GM12864 (cell line): ENCODE measurements at regions not wholly inside any gene's neighbourhood (a gene's known extent, or its start where the extent isn't known, plus 50 kb on each side); places are given as distances from the start of the nearest gene placed in this dataset.

Source experiments
- DNase-seq: peaks from one replicate; pipeline ENCODE4 v3.0.0-alpha.2; 2011; ENCODE audit warnings: low read depth
- H3K4me3 ChIP-seq: 2 replicates; pipeline ENCODE4 v1.5.1; 2011; ENCODE audit warnings: mild to moderate bottlenecking, low read depth, low read length, control low read depth
- TF ChIP-seq, protein P1 (sequence below): IDR thresholded peaks from 2 replicates; pipeline ENCODE4 v1.5.1; 2011; ENCODE audit warnings: low read depth, mild to moderate bottlenecking, moderate library complexity, low read length, control low read depth, inconsistent platforms; ENCODE audit errors: missing control alignments

DNA sequence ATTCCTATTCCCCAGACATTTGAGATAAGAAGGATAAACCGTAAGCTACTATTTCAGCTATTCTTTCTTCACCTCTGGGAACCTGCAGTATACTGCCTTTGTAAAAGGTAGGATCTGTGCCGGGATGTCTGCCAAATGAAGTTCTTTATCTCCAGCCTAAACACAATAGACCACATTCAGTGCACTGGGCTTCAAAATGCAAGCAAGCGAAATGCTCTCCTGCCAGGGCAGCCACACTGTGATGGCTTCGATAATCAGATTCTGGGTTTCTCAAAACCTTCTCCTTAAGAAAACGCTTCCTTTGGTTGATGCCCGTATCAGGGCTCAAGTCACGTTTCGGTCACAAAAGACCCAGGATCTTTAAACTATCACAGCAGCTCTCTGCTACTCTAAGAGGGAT, 299.5 kb upstream of the B3GAT1 start:
- DNase-seq: no peak
- TF ChIP-seq, protein P1, sequence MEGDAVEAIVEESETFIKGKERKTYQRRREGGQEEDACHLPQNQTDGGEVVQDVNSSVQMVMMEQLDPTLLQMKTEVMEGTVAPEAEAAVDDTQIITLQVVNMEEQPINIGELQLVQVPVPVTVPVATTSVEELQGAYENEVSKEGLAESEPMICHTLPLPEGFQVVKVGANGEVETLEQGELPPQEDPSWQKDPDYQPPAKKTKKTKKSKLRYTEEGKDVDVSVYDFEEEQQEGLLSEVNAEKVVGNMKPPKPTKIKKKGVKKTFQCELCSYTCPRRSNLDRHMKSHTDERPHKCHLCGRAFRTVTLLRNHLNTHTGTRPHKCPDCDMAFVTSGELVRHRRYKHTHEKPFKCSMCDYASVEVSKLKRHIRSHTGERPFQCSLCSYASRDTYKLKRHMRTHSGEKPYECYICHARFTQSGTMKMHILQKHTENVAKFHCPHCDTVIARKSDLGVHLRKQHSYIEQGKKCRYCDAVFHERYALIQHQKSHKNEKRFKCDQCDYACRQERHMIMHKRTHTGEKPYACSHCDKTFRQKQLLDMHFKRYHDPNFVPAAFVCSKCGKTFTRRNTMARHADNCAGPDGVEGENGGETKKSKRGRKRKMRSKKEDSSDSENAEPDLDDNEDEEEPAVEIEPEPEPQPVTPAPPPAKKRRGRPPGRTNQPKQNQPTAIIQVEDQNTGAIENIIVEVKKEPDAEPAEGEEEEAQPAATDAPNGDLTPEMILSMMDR: no peak
- no peak overlapping the region for H3K4me3 ChIP-seq

DNA sequence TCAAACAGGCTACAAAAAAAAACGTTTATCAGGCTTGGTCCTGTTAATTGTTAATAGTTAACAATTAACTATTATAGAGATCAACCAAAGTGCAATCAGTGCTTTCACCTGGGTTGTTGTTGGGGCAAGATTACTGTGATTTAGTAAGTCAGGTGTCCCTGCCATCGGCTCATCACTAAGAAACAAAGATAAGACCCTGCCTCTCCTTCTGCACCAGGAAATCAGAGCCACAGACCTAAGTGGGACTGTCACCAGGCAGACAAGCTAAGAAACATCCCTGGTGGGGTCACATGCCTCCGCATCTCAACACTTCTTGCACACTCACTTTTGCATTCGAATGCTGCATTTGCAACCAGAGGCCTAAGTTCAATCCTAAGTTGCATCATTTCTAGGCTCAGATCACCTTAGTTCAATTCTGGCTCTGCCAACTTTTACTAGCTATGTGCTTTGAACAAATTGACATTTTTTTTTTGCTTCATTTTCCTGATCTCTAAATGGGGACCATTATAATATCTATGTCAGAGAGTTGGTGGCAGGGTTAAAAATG, 298.9 kb upstream of the B3GAT1 start:
- DNase-seq: no peak
- TF ChIP-seq, protein P1: no peak
- no peak overlapping the region for H3K4me3 ChIP-seq

DNA sequence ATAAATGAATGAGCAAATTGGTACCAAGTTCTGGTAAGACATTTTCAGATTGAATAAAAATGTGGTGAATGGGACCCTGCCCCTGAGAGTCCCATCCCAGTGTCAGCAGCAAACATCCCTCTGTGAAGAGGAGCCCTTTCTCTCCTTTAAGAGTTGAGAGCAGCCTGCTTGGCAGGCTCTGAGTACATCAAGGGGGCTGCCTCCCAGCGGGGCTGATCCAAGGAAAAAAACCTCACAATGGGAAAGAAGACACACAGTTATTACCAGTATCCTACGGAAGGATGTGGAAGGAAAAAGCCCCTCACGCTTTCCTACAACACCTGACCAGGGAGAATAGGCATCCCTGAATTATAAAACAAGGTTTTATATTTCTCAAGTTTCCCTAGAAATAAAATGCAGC, 293.8 kb upstream of the B3GAT1 start:
- TF ChIP-seq, protein P1: no peak
- no peak for DNase-seq
- no peak overlapping the region for H3K4me3 ChIP-seq

DNA sequence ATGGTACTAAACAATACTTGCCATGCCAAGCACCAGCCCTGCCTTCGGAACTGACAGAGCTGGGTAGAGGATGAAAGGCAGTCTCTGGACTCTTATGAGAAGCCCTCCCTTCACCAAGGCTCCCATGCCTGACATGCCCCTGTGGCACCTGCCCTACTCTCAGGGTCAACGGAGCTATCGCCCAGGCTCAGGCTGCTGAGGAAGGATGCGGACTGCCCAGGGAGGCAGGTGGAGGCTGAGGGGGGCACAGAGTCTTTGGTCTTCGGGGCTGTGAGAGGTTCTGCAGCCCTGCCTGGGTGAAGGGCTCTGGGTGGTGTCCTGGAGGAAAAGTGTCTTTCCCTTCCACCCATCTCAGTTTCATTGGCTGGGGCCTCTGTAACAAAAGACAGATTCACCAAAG, 290.8 kb upstream of the B3GAT1 start:
- no peak for DNase-seq
- TF ChIP-seq, protein P1: no peak
- H3K4me3 ChIP-seq: no peak overlapping the region

DNA sequence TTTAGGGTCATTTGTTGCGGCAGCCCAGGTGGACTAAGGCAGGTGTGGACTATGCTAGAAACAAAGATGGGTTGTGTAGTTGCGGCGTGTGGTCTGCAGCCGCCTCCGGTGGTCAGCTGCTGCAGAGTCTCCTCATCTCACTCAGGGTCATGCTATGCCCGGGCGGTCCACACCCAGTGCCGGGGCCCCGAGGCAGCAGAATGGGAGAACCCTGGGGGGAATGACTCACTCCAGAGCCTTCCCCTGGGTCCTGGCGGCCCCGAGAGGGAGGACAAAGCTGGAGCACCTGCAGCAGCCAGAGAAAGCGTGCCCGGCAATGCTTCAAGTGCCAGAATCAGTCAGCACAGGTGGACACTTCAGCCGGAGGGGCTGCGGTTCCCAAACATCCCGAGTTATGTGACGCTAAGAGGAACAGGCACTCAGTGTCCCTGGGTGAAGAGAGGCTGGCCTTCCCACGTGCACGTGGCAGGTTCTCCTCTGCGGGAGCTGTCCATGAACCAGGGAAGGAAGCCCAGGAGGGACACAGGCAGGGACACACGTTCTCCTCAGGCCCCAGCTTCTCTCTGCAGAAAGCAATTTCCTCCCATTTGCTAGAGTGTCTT, 289.6 kb upstream of the B3GAT1 start:
- TF ChIP-seq, protein P1: no peak
- no peak overlapping the region for H3K4me3 ChIP-seq
- no peak for DNase-seq

DNA sequence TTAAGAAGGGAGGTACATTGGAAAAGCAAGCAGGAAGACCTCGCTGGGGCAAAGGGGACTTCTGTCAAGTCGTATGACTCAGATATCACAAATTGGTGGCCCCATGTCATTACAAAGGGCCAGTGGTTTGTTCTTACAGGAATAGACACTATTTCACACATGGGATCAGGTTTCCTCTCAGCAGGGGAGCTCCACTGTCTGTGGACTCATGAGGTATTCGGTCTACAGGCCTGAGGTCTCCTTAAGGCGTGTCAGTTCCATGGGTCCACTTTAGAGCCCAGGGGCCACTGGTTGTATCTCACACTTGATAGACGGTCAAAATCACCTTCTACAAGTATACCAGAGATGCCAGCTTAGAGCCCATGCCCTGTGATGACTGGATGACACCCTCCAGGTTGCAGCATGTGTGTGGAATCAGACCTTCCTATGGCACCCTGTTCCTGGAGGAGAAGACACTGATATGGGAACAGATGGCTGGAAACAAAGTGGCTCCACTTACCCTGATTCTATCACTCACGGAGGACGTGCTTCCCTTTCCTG, 288.1 kb upstream of the B3GAT1 start:
- no peak for DNase-seq
- H3K4me3 ChIP-seq: no peak overlapping the region
- TF ChIP-seq, protein P1: no peak

DNA sequence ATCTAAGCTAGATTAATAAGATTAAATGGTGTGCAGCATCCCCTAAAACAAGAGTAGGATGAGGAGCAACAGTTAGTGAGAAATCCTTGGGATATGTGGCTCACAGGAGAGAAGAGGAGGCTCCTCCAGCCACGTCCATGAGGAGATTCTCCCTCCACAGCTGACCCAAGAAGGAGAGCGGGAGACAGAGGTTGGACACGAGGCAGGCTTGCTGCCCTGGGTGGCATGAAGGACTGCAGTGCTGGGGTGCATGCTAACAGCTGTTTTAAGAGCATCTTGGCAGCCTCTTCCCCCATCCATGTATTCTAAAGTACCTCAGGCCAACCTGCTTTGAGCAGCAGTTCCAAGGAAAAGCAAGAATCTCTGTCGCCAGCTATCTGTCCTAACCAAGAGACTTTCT, 284.4 kb upstream of the B3GAT1 start:
- no peak overlapping the region for H3K4me3 ChIP-seq
- TF ChIP-seq, protein P1: no peak
- DNase-seq: no peak
